ENCODE measurements at regions not wholly inside any gene's neighbourhood (a gene's known extent, or its start where the extent isn't known, plus 50 kb on each side); places are given as distances from the start of the nearest gene placed in this dataset.

DNA sequence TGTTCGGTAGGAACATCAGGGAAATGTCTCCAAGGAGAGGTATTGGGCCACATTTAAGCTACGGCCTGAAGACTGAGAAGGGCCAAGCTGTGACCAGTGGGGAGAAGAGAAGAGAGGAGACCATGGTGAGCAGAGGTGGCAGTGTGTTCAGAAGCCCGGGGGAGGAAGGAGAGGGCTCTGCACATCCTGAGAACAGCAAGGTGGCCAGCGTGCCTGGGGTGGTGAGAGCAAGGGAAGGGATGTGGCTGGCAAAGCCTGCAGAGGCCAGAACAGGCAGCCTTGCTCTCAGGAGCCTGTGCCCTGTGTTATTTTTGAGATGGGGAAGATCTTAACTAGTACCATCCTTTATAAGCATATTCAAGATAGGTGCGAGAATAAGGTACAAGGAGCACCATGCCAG, 933.5 kb upstream of the EEF2KMT start:
- Mint-ChIP-seq H3K4me3 (no peak overlapping the region), H3K4me1 (ENCODE audit: low read depth) (no peaks in the 10 kb centered on the region), H3K27me3 (no peaks in the 10 kb centered on the region), H3K9me3 (peaks cover 5% of the 10 kb centered on the region), H3K36me3 (ENCODE audit: low read depth) (no peaks in the 10 kb centered on the region), H3K27ac (no peak overlapping the region)
- DNase-seq: no peak

DNA sequence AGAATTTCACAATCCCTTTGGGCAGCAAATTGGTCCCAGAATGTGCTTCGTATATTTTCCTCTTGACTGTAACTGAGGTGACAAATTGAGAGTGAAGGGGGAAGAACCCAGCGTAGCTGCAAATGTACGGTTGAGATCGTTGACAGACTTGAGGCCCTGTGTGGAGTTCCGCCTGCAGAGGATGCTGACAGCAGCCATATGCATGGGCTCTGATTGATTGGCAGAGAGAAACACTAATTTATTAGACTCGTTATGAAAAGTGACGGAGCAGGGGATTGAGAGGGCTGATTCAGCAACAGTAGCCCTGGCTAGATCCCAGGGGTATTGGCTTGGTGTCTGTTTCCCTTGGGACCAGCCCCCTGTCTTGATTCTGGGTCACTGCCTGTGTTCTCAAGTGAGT, 930.1 kb upstream of the EEF2KMT start:
- no peak overlapping the region for H3K4me3 Mint-ChIP-seq
- no peaks in the 10 kb centered on the region for H3K27me3 Mint-ChIP-seq
- H3K9me3 Mint-ChIP-seq: peaks cover 3% of the 10 kb centered on the region
- H3K27ac Mint-ChIP-seq: no peak overlapping the region
- H3K4me1 Mint-ChIP-seq (ENCODE audit: low read depth): no peaks in the 10 kb centered on the region
- no peak for DNase-seq
- no peaks in the 10 kb centered on the region for H3K36me3 Mint-ChIP-seq (ENCODE audit: low read depth)

DNA sequence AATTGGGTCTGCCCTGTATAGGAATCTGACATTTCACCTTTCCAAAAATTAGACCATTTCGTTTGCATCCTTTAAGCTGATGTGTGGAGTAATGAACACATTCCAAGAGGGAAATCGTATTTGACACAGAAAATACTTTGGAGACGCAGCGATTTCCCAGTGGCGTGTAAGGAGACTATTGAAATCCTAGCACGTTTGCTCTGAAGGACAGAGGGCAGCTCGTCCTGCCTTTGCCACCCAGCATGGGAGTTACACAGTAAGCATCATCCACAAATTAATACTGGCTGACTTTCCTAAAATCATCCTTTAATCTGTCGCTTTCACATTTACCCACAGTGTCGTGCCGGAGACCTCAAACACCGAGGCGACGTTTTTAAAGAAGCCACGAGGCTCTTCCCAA, 925.9 kb upstream of the EEF2KMT start:
- H3K4me1 Mint-ChIP-seq (ENCODE audit: low read depth): no peaks in the 10 kb centered on the region
- H3K27ac Mint-ChIP-seq: no peak overlapping the region
- DNase-seq: no peak
- peaks cover 14% of the 10 kb centered on the region for H3K27me3 Mint-ChIP-seq
- no peaks in the 10 kb centered on the region for H3K36me3 Mint-ChIP-seq (ENCODE audit: low read depth)
- H3K9me3 Mint-ChIP-seq: no peaks in the 10 kb centered on the region
- no peak overlapping the region for H3K4me3 Mint-ChIP-seq

- Mint-ChIP-seq H3K9me3 (peaks cover 2% of the 10 kb centered on the region), H3K27me3 (peaks cover 22% of the 10 kb centered on the region), H3K4me1 (ENCODE audit: low read depth) (no peaks in the 10 kb centered on the region), H3K27ac (no peak overlapping the region), H3K4me3 (no peak overlapping the region), H3K36me3 (ENCODE audit: low read depth) (no peaks in the 10 kb centered on the region)
- no peak for DNase-seq
Measured at GRCh38 chr16:6021276-6021943, 923.8 kb upstream of the EEF2KMT start.

- Mint-ChIP-seq H3K4me3 (no peak overlapping the region), H3K27ac (no peak overlapping the region), H3K36me3 (ENCODE audit: low read depth) (no peaks in the 10 kb centered on the region), H3K9me3 (peaks cover 4% of the 10 kb centered on the region), H3K4me1 (ENCODE audit: low read depth) (no peaks in the 10 kb centered on the region), H3K27me3 (peaks cover 26% of the 10 kb centered on the region)
- no peak for DNase-seq
Measured at GRCh38 chr16:6020162-6020985, 922.8 kb upstream of the EEF2KMT start.

GRCh38 chr16:6019490-6019991, 921.9 kb upstream of the EEF2KMT start:
- no peak overlapping the region for H3K27ac Mint-ChIP-seq
- H3K36me3 Mint-ChIP-seq (ENCODE audit: low read depth): no peaks in the 10 kb centered on the region
- DNase-seq: no peak
- peaks cover 4% of the 10 kb centered on the region for H3K9me3 Mint-ChIP-seq
- H3K27me3 Mint-ChIP-seq: peaks cover 26% of the 10 kb centered on the region
- no peaks in the 10 kb centered on the region for H3K4me1 Mint-ChIP-seq (ENCODE audit: low read depth)
- H3K4me3 Mint-ChIP-seq: no peak overlapping the region

DNA sequence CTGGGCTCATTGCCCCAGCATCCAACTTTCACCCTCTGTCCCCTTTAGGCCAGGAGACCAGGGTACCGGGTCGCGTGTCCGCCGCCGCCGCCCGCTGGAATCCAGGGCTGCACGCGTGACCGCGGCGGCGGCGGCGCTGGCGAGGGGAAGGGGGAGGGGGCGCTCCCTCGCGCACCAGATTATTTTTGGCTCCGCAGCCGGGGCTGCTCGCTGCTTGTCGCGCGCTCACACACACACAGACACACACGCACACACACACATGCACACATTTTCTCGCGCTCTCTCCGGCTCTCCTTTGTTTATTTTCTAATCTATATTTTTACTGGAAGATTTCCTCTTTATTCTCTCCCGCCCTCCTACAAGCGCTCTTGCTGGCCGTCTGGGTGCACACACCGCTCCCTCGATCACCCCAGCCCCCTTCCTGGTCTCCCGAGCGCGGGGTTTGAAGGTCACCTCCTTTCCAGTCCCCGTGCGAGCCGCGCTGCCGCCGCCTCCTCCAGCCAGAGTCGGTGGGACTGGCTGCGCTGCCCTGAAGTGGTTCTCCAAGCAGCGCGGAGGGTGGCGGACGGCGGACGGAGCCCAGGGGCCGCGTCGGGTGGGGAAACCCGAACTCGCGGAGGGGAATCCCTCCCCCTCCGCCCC, 921.4 kb upstream of the EEF2KMT start:
- H3K9me3 Mint-ChIP-seq: peaks cover 4% of the 10 kb centered on the region
- peaks cover 26% of the 10 kb centered on the region for H3K27me3 Mint-ChIP-seq
- H3K4me1 Mint-ChIP-seq (ENCODE audit: low read depth): no peaks in the 10 kb centered on the region
- DNase-seq: no peak
- no peaks in the 10 kb centered on the region for H3K36me3 Mint-ChIP-seq (ENCODE audit: low read depth)
- H3K4me3 Mint-ChIP-seq: no peak overlapping the region
- no peak overlapping the region for H3K27ac Mint-ChIP-seq

DNA sequence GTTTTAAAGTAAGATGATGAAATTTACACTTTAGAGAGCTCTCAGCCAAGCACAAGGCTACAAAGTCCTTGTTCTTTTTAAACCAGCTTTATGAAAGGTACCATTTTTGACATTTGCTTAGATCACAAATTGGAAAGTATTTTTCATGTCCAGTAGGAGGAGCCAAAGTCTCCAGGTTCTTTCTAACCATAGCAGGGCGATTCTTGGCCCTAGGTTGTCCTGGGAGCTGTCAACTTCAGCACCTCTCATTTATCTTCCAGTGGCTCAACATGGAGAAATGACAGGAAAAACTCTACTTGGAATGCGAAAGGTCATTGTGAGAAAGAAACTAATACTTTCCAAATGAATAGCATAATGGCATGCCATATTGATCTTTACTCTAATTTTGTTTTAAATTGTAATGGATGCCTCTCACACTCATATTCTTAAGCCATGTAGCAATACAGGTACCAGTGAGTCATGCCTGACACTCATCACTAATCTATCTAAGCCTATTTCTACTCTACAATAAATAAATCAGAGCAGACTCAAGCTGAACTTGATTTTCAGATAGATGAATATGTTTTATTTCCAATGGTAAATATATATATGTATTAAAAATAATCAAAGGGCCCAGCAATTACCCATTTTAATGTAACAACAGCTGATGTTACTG, 919.1 kb upstream of the EEF2KMT start:
- no peak overlapping the region for H3K4me3 Mint-ChIP-seq
- H3K36me3 Mint-ChIP-seq (ENCODE audit: low read depth): no peaks in the 10 kb centered on the region
- H3K27ac Mint-ChIP-seq: no peak overlapping the region
- peaks cover 26% of the 10 kb centered on the region for H3K27me3 Mint-ChIP-seq
- H3K9me3 Mint-ChIP-seq: peaks cover 4% of the 10 kb centered on the region
- H3K4me1 Mint-ChIP-seq (ENCODE audit: low read depth): no peaks in the 10 kb centered on the region
- no peak for DNase-seq

DNA sequence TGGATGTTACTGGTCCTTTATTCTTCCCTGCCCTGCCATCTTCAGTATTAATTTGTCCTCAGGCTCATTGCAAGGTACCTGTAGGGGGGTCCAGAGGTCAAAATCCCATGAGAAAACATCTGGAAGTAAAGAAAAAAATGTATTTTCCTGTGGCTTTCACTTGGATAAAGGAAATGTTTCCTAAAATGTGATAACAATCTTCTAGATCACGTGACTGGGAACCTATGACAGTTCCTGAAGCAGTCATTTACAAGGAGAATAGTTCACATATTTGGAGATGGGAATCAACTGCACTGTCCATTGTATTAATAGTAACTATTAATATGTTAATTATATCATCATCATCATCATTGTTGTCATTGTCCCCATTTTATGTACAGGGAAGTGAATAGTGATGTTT, 915.1 kb upstream of the EEF2KMT start:
- no peak overlapping the region for H3K4me3 Mint-ChIP-seq
- H3K27me3 Mint-ChIP-seq: peaks cover 4% of the 10 kb centered on the region
- peaks cover 2% of the 10 kb centered on the region for H3K9me3 Mint-ChIP-seq
- no peak for DNase-seq
- H3K36me3 Mint-ChIP-seq (ENCODE audit: low read depth): no peaks in the 10 kb centered on the region
- no peak overlapping the region for H3K27ac Mint-ChIP-seq
- H3K4me1 Mint-ChIP-seq (ENCODE audit: low read depth): no peaks in the 10 kb centered on the region

DNA sequence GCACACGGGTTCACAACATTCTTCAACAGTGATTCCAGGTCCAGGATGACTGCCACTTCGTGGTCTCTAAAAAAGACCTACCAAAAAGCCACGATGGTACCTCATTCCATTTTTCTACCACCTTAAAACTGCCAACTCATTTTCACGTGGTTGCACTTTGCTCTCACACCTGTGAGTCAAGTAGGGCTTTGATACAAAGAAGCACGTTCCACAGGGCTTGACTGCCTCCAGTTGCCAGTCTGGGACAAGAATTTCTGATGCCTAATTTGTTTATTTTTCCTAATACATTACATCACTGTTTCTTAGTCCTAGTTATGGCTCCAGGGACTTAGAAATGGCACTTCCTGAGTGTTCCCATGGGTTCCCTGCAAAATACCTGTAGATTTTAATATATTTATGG, 911.6 kb upstream of the EEF2KMT start:
- Mint-ChIP-seq H3K27ac (no peak overlapping the region), H3K36me3 (ENCODE audit: low read depth) (no peaks in the 10 kb centered on the region), H3K27me3 (no peaks in the 10 kb centered on the region), H3K9me3 (peaks cover 4% of the 10 kb centered on the region), H3K4me1 (ENCODE audit: low read depth) (no peaks in the 10 kb centered on the region), H3K4me3 (no peak overlapping the region)
- DNase-seq: no peak

- no peak for DNase-seq
- H3K27ac Mint-ChIP-seq: no peak overlapping the region
- no peaks in the 10 kb centered on the region for H3K27me3 Mint-ChIP-seq
- no peak overlapping the region for H3K4me3 Mint-ChIP-seq
- no peaks in the 10 kb centered on the region for H3K4me1 Mint-ChIP-seq (ENCODE audit: low read depth)
- H3K36me3 Mint-ChIP-seq (ENCODE audit: low read depth): no peaks in the 10 kb centered on the region
- H3K9me3 Mint-ChIP-seq: peaks cover 4% of the 10 kb centered on the region
Measured at GRCh38 chr16:6008670-6009069, 911.1 kb upstream of the EEF2KMT start.

DNA sequence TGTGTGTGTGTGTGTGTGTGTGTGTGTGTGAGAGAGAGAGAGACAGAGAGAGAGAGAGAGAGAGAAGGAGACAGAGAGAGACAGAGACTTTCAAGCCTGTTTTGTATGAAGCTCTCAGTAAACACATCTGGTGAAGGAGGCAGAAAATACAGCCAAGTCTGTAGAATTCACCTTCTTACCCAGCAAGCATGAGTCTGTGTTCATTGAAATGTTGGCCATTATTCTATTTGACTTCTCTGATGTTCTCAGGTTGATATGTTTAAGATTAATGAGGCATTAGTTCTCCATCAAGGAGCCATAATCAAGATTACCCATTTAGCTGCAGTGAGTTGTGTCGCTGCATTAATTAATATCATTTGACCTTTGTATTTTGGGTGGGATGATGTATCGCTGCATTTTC, 895.8 kb upstream of the EEF2KMT start:
- no peak for DNase-seq
- H3K27me3 Mint-ChIP-seq: no peaks in the 10 kb centered on the region
- H3K9me3 Mint-ChIP-seq: peaks cover 16% of the 10 kb centered on the region
- H3K4me3 Mint-ChIP-seq: no peak overlapping the region
- no peak overlapping the region for H3K27ac Mint-ChIP-seq
- H3K4me1 Mint-ChIP-seq (ENCODE audit: low read depth): no peaks in the 10 kb centered on the region
- no peaks in the 10 kb centered on the region for H3K36me3 Mint-ChIP-seq (ENCODE audit: low read depth)

- Mint-ChIP-seq H3K4me3 (no peak overlapping the region), H3K36me3 (ENCODE audit: low read depth) (no peaks in the 10 kb centered on the region), H3K9me3 (peaks cover 2% of the 10 kb centered on the region), H3K27me3 (no peaks in the 10 kb centered on the region), H3K4me1 (ENCODE audit: low read depth) (no peaks in the 10 kb centered on the region), H3K27ac (no peak overlapping the region)
- DNase-seq: no peak
Measured at GRCh38 chr16:5982979-5983378, 885.4 kb upstream of the EEF2KMT start.

- Mint-ChIP-seq H3K9me3 (peaks cover 4% of the 10 kb centered on the region), H3K4me3 (no peak overlapping the region), H3K27ac (no peak overlapping the region), H3K27me3 (no peaks in the 10 kb centered on the region), H3K4me1 (ENCODE audit: low read depth) (no peaks in the 10 kb centered on the region), H3K36me3 (ENCODE audit: low read depth) (no peaks in the 10 kb centered on the region)
- no peak for DNase-seq
Measured at GRCh38 chr16:5979905-5980550, 882.4 kb upstream of the EEF2KMT start.

Measured in activated T-cell treated with anti-CD3 and anti-CD28 coated beads, Interleukin-2, amount 50 U/mL, for 24 hours (primary cell).